ENCODE measurements at regions not wholly inside any gene's neighbourhood (a gene's known extent, or its start where the extent isn't known, plus 50 kb on each side); places are given as distances from the start of the nearest gene placed in this dataset.
A peak's percentile ranks its signal among the peaks of the same experiment; 100 is the strongest.

- ATAC-seq (no peak), DNase-seq (no peak)
- intact Hi-C loops (cut with DNase I): no loop called here
- TF ChIP-seq, protein P1, sequence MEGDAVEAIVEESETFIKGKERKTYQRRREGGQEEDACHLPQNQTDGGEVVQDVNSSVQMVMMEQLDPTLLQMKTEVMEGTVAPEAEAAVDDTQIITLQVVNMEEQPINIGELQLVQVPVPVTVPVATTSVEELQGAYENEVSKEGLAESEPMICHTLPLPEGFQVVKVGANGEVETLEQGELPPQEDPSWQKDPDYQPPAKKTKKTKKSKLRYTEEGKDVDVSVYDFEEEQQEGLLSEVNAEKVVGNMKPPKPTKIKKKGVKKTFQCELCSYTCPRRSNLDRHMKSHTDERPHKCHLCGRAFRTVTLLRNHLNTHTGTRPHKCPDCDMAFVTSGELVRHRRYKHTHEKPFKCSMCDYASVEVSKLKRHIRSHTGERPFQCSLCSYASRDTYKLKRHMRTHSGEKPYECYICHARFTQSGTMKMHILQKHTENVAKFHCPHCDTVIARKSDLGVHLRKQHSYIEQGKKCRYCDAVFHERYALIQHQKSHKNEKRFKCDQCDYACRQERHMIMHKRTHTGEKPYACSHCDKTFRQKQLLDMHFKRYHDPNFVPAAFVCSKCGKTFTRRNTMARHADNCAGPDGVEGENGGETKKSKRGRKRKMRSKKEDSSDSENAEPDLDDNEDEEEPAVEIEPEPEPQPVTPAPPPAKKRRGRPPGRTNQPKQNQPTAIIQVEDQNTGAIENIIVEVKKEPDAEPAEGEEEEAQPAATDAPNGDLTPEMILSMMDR (IDR thresholded peaks at IDR 0.05): no peak
- no peak overlapping the region for H3K27ac ChIP-seq
- H3K9me3 ChIP-seq: no peaks in the 10 kb centered on the region
- H3K4me3 ChIP-seq: no peak overlapping the region
- H3K27me3 ChIP-seq: no peaks in the 10 kb centered on the region
- H3K4me1 ChIP-seq: no peaks in the 10 kb centered on the region
- no peaks in the 10 kb centered on the region for H3K36me3 ChIP-seq
These were observed 73.7 kb upstream of the DBX2 start for GRCh38 chr12:45124485-45125155.

DNA sequence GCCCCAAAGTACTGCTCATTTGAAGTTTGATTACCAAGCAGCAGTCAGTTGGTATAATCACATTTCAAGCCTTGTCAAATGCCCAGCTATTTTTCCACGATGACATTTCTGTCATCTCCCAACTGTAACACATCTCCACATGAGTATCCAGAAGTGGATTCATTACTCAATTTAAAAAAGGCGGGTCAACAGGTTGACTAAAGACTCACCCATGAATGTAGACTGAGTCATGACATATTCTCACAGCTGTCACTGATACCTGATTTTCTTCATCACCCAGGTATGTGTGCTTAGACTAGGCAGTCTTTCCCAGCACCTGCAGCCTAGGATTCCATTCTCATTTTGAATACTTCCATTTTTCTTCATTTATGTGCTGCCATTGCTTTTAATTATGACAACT lies 75.1 kb upstream of the DBX2 start:
- intact Hi-C loops (cut with DNase I): no loop called here
- no peak overlapping the region for H3K4me3 ChIP-seq
- no peak for ATAC-seq

GRCh38 chr12:45128637-45129036 lies 77.7 kb upstream of the DBX2 start:
- ATAC-seq (no peak), DNase-seq (no peak)
- Histone ChIP-seq H3K4me1 (no peaks in the 10 kb centered on the region), H3K27ac (no peak overlapping the region), H3K36me3 (no peaks in the 10 kb centered on the region), H3K4me3 (no peak overlapping the region), H3K27me3 (no peaks in the 10 kb centered on the region), H3K9me3 (no peaks in the 10 kb centered on the region)
- TF ChIP-seq, protein P1 (IDR thresholded peaks at IDR 0.05): no peak
- intact Hi-C loops (cut with DNase I): no loop called here

More for the DNA sequence above, 75.1 kb upstream of the DBX2 start:
- H3K9me3 ChIP-seq: no peaks in the 10 kb centered on the region
- H3K4me1 ChIP-seq: no peaks in the 10 kb centered on the region
- H3K36me3 ChIP-seq: no peaks in the 10 kb centered on the region
- no peak for DNase-seq
- no peak overlapping the region for H3K27ac ChIP-seq
- no peaks in the 10 kb centered on the region for H3K27me3 ChIP-seq
- TF ChIP-seq, protein P1 (IDR thresholded peaks at IDR 0.05): no peak

- no peaks in the 10 kb centered on the region for H3K36me3 ChIP-seq
- no peaks in the 10 kb centered on the region for H3K4me1 ChIP-seq
- no peak overlapping the region for H3K4me3 ChIP-seq
- no peak overlapping the region for H3K27ac ChIP-seq
- DNase-seq (no peak), ATAC-seq (peak; percentile 77)
- intact Hi-C loops (cut with DNase I): no loop called here
- TF ChIP-seq, protein P1 (IDR thresholded peaks at IDR 0.05): peak; percentile 67
- no peaks in the 10 kb centered on the region for H3K27me3 ChIP-seq
- H3K9me3 ChIP-seq: no peaks in the 10 kb centered on the region
These were observed 80.0 kb upstream of the DBX2 start for GRCh38 chr12:45130881-45131281.

- no peaks in the 10 kb centered on the region for H3K36me3 ChIP-seq
- H3K27ac ChIP-seq: no peak overlapping the region
- H3K9me3 ChIP-seq: no peaks in the 10 kb centered on the region
- ATAC-seq (no peak), DNase-seq (no peak)
- H3K4me3 ChIP-seq: no peak overlapping the region
- TF ChIP-seq, protein P1 (IDR thresholded peaks at IDR 0.05): no peak
- H3K27me3 ChIP-seq: no peaks in the 10 kb centered on the region
- H3K4me1 ChIP-seq: no peaks in the 10 kb centered on the region
- intact Hi-C loops (cut with DNase I): no loop called here
These were observed 80.6 kb upstream of the DBX2 start for GRCh38 chr12:45131506-45131905.

DNA sequence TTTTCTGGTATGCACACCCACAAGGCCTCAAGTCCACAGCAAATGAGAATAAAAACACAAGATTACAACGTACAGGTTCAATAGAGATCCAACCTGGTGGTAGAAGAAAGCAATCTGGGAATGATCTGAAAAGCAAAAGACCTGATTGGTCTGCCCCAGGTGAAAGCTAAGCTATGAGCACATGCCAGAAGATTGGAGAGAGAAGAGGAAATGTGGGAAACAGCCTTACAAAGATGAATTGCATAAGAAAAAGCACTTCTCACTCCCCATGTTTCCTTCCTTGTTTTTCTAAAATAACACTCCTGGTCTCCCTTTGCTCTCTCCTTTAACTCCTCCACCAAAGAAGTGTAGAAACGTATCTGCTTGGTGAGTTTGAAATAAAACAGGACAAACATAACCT lies 77.3 kb upstream of the ANO6 start:
- no peak overlapping the region for H3K4me3 ChIP-seq
- ATAC-seq (peak; percentile 50), DNase-seq (no peak)
- H3K4me1 ChIP-seq: no peaks in the 10 kb centered on the region
- no peaks in the 10 kb centered on the region for H3K27me3 ChIP-seq
- no peak overlapping the region for H3K27ac ChIP-seq
- no peaks in the 10 kb centered on the region for H3K9me3 ChIP-seq
- TF ChIP-seq, protein P1 (IDR thresholded peaks at IDR 0.05): no peak
- intact Hi-C loops (cut with DNase I): no loop called here
- H3K36me3 ChIP-seq: no peaks in the 10 kb centered on the region
